ENCODE measurements at regions not wholly inside any gene's neighbourhood (a gene's known extent, or its start where the extent isn't known, plus 50 kb on each side); places are given as distances from the start of the nearest gene placed in this dataset.
"Not testable (repeated sequence)": the region's sequence is repeated elsewhere in the genome, so short reads cannot be mapped to it uniquely, and the experiment has no call there.

- TF ChIP-seq POLR2A (IDR thresholded peaks at IDR 0.05; ENCODE audit: low read depth, low read length); POLR2AphosphoS5 (IDR thresholded peaks at IDR 0.05; ENCODE audit: low read depth, low read length); PAX5 (IDR thresholded peaks at IDR 0.05; ENCODE audit: insufficient read depth, low read length, severe bottlenecking); TAF1 (IDR thresholded peaks at IDR 0.05; ENCODE audit: low read depth, low read length): not testable (repeated sequence)
Measured at GRCh38 chr1:4186486-4186885, 286.4 kb upstream of the C1orf174 start.
